Esophagus mucosa (tissue), 1 donor: ENCODE measurements at regions not wholly inside any gene's neighbourhood (a gene's known extent, or its start where the extent isn't known, plus 50 kb on each side); places are given as distances from the start of the nearest gene placed in this dataset.
"Not testable (repeated sequence)": the region's sequence is repeated elsewhere in the genome, so short reads cannot be mapped to it uniquely, and the experiment has no call there.

Source experiments
- ATAC-seq: fragments of 200-7000 bp; cut with Tn5 transposase; one replicate; pipeline ENCODE4 v1.9.1; 2020
- donor health status: DM: yes; HTN: yes; CAD: no.

- no peak for ATAC-seq
These were observed 813.7 kb downstream of the DTWD2 start for GRCh38 chr5:118174671-118175070.

GRCh38 chr5:118173340-118173739 is 815.0 kb downstream of the DTWD2 start:
- ATAC-seq = no peak

- ATAC-seq = no peak
These were observed 822.7 kb downstream of the DTWD2 start for GRCh38 chr5:118165619-118166018.

GRCh38 chr5:118156181-118156580 is 832.2 kb downstream of the DTWD2 start:
- ATAC-seq = no peak

- no peak for ATAC-seq
These were observed 841.5 kb downstream of the DTWD2 start for GRCh38 chr5:118146824-118147223.

GRCh38 chr5:118144540-118144939 is 843.8 kb downstream of the DTWD2 start:
- no peak for ATAC-seq

- ATAC-seq = no peak
These were observed 849.0 kb downstream of the DTWD2 start for GRCh38 chr5:118139361-118139760.

GRCh38 chr5:118126159-118126558 is 862.2 kb downstream of the DTWD2 start:
- ATAC-seq = no peak

- no peak for ATAC-seq
These were observed 862.7 kb downstream of the DTWD2 start for GRCh38 chr5:118125687-118126086.

GRCh38 chr5:118121258-118121657 is 867.1 kb downstream of the DTWD2 start:
- no peak for ATAC-seq

- ATAC-seq = no peak
These were observed 872.6 kb downstream of the DTWD2 start for GRCh38 chr5:118115791-118116190.

GRCh38 chr5:118111956-118112355 is 876.4 kb downstream of the DTWD2 start:
- ATAC-seq = no peak

- ATAC-seq = not testable (repeated sequence)
These were observed 881.1 kb downstream of the DTWD2 start for GRCh38 chr5:118107246-118107645.

- ATAC-seq = no peak
These were observed 889.6 kb downstream of the DTWD2 start for GRCh38 chr5:118098716-118099115.

- no peak for ATAC-seq
These were observed 893.2 kb downstream of the DTWD2 start for GRCh38 chr5:118095115-118095514.

GRCh38 chr5:118088448-118088847 is 899.9 kb downstream of the DTWD2 start:
- ATAC-seq = no peak

GRCh38 chr5:118076490-118076889 is 911.9 kb downstream of the DTWD2 start:
- no peak for ATAC-seq

GRCh38 chr5:118070041-118070440 is 918.3 kb downstream of the DTWD2 start:
- ATAC-seq = no peak

GRCh38 chr5:118069452-118069851 is 918.9 kb downstream of the DTWD2 start:
- no peak for ATAC-seq

GRCh38 chr5:118068886-118069285 is 919.5 kb downstream of the DTWD2 start:
- no peak for ATAC-seq

GRCh38 chr5:118063836-118064235 is 924.5 kb downstream of the DTWD2 start:
- ATAC-seq = not testable (repeated sequence)

GRCh38 chr5:118060833-118061232 is 927.5 kb downstream of the DTWD2 start:
- ATAC-seq = no peak

GRCh38 chr5:118052503-118052902 is 935.8 kb downstream of the DTWD2 start:
- no peak for ATAC-seq

- no peak for ATAC-seq
These were observed 944.2 kb downstream of the DTWD2 start for GRCh38 chr5:118044169-118044568.

GRCh38 chr5:118043531-118043930 is 944.8 kb downstream of the DTWD2 start:
- no peak for ATAC-seq

- ATAC-seq = no peak
These were observed 946.3 kb downstream of the DTWD2 start for GRCh38 chr5:118042076-118042475.
